NOMO-1 treated with DMSO at 0.1 percent for 48 hours (cell line): ENCODE measurements at regions not wholly inside any gene's neighbourhood (a gene's known extent, or its start where the extent isn't known, plus 50 kb on each side); places are given as distances from the start of the nearest gene placed in this dataset.

ENCODE experiments used
- DNase-seq: peaks from one replicate; lab custom pipeline; 2025; ENCODE audit not compliant: unreplicated experiment; lab: John Stamatoyannopoulos, UW

- DNase-seq, result no peak
Measured at GRCh38 chr1:99152132-99152531, 112.2 kb upstream of the PLPPR4 start.

- DNase-seq, result no peak
Measured at GRCh38 chr1:99163671-99164070, 100.6 kb upstream of the PLPPR4 start.

GRCh38 chr1:99170516-99170915 is 93.8 kb upstream of the PLPPR4 start:
- DNase-seq, result no peak

GRCh38 chr1:99171184-99171813 is 93.0 kb upstream of the PLPPR4 start:
- DNase-seq, result no peak

GRCh38 chr1:99173282-99173681 is 91.0 kb upstream of the PLPPR4 start:
- no peak for DNase-seq

- DNase-seq, result no peak
Measured at GRCh38 chr1:99173900-99174299, 90.4 kb upstream of the PLPPR4 start.

GRCh38 chr1:99176753-99177152 is 87.5 kb upstream of the PLPPR4 start:
- no peak for DNase-seq

GRCh38 chr1:99177465-99177864 is 86.8 kb upstream of the PLPPR4 start:
- no peak for DNase-seq

GRCh38 chr1:99180343-99180808 is 83.9 kb upstream of the PLPPR4 start:
- DNase-seq, result peak; percentile 78

GRCh38 chr1:99180915-99181314 is 83.4 kb upstream of the PLPPR4 start:
- DNase-seq, result no peak

- no peak for DNase-seq
Measured at GRCh38 chr1:99181892-99182291, 82.4 kb upstream of the PLPPR4 start.

- no peak for DNase-seq
Measured at GRCh38 chr1:99185196-99185595, 79.1 kb upstream of the PLPPR4 start.

GRCh38 chr1:99193431-99193830 is 70.9 kb upstream of the PLPPR4 start:
- DNase-seq, result no peak

GRCh38 chr1:99198393-99198792 is 65.9 kb upstream of the PLPPR4 start:
- no peak for DNase-seq

- DNase-seq, result no peak
Measured at GRCh38 chr1:99207216-99207615, 57.1 kb upstream of the PLPPR4 start.
